Fibroblast of skin of left quadriceps (primary cell): ENCODE measurements at regions not wholly inside any gene's neighbourhood (a gene's known extent, or its start where the extent isn't known, plus 50 kb on each side); places are given as distances from the start of the nearest gene placed in this dataset.

Experiments used
- DNase-seq, 2 experiments: peaks; one replicate each; pipeline ENCODE4 v3.0.0-alpha.2; 2013; ENCODE audit warnings: low read depth in 2 of 2

- DNase-seq: no peak
Observed at GRCh38 chr3:176969066-176969465, 228.2 kb downstream of the TBL1XR1 start.

- no peak for DNase-seq
Observed at GRCh38 chr3:176968631-176969030, 228.7 kb downstream of the TBL1XR1 start.

GRCh38 chr3:176967522-176967921, 229.8 kb downstream of the TBL1XR1 start:
- DNase-seq: no peak

- no peak for DNase-seq
Observed at GRCh38 chr3:176964661-176965060, 232.6 kb downstream of the TBL1XR1 start.

- no peak for DNase-seq
Observed at GRCh38 chr3:176961916-176962315, 235.4 kb downstream of the TBL1XR1 start.

- DNase-seq: no peak
Observed at GRCh38 chr3:176959867-176960266, 237.4 kb downstream of the TBL1XR1 start.

GRCh38 chr3:176958560-176958959, 238.7 kb downstream of the TBL1XR1 start:
- DNase-seq: no peak

- DNase-seq: no peak
Observed at GRCh38 chr3:176954517-176954916, 242.8 kb downstream of the TBL1XR1 start.

- DNase-seq: peak; percentile 57 to 67
Observed at GRCh38 chr3:176953106-176954060, 243.9 kb downstream of the TBL1XR1 start.

- no peak for DNase-seq
Observed at GRCh38 chr3:176951586-176952292, 245.5 kb downstream of the TBL1XR1 start.

- no peak for DNase-seq
Observed at GRCh38 chr3:176951144-176951543, 246.1 kb downstream of the TBL1XR1 start.

GRCh38 chr3:176950743-176951142, 246.5 kb downstream of the TBL1XR1 start:
- DNase-seq: no peak

GRCh38 chr3:176948151-176948550, 249.1 kb downstream of the TBL1XR1 start:
- DNase-seq: no peak

GRCh38 chr3:176946202-176946601, 251.1 kb downstream of the TBL1XR1 start:
- no peak for DNase-seq

GRCh38 chr3:176942305-176942704, 255.0 kb downstream of the TBL1XR1 start:
- DNase-seq: no peak

- DNase-seq: no peak
Observed at GRCh38 chr3:176941689-176942088, 255.6 kb downstream of the TBL1XR1 start.

GRCh38 chr3:176939022-176939817, 258.1 kb downstream of the TBL1XR1 start:
- peak; percentile 60 to 61 for DNase-seq

GRCh38 chr3:176937994-176938393, 259.3 kb downstream of the TBL1XR1 start:
- DNase-seq: no peak

- peak in 1 of 2 experiments; percentile 29 for DNase-seq
Observed at GRCh38 chr3:176937541-176937940, 259.7 kb downstream of the TBL1XR1 start.

GRCh38 chr3:176935194-176935888, 261.9 kb downstream of the TBL1XR1 start:
- no peak for DNase-seq

- DNase-seq: no peak
Observed at GRCh38 chr3:176934698-176935097, 262.6 kb downstream of the TBL1XR1 start.
